MV-4-11 (cell line): ENCODE measurements at regions not wholly inside any gene's neighbourhood (a gene's known extent, or its start where the extent isn't known, plus 50 kb on each side); places are given as distances from the start of the nearest gene placed in this dataset.

ENCODE experiments used
- DNase-seq: peaks from one replicate; lab custom pipeline; 2025; lab: John Stamatoyannopoulos, UW

GRCh38 chr4:96787766-96788165, 947.9 kb downstream of the PDHA2 start:
- DNase-seq: no peak

DNA sequence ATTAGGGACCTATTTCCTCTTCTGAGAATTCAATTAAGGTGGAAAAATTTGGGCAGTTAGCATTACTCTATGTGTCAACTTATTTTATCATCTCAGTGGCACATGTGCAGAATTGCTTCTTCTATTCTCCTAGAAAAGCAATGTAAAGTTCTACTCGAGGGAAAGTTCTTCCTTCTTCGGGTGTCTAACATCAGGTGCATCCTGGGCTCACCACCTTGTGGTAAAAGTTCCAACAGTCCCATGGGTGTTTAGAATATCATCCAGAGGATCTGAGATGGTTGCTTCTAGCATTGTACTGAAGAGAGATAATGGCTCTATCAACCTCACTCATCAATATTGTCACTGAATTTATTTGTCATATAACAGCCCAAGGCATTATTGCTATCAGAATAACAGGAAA, 969.7 kb downstream of the PDHA2 start:
- no peak for DNase-seq

GRCh38 chr4:96827086-96827485, 987.2 kb downstream of the PDHA2 start:
- DNase-seq: no peak

GRCh38 chr4:96833831-96834230, 993.9 kb downstream of the PDHA2 start:
- no peak for DNase-seq

DNA sequence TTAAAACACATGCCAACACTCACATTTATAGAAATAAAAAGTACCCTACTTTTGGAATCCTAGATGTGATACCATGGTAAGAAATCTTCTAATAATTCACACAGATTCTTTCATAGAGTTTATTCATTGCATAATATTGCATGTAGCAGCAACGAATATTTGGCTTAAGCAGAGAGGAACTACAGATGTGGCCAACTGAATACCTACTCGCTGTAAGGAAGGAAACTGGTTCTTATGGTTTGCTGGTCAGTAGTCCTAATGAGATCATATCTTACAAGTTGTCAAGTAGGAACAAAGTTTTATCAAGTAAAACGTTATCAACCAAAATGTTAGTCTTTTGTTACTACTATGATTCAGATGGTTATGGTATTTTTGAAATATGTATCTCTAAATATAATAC, 996.1 kb downstream of the PDHA2 start:
- peak; percentile 6 for DNase-seq

- no peak for DNase-seq
Measured at GRCh38 chr4:96839441-96839840, 999.5 kb downstream of the PDHA2 start.

DNA sequence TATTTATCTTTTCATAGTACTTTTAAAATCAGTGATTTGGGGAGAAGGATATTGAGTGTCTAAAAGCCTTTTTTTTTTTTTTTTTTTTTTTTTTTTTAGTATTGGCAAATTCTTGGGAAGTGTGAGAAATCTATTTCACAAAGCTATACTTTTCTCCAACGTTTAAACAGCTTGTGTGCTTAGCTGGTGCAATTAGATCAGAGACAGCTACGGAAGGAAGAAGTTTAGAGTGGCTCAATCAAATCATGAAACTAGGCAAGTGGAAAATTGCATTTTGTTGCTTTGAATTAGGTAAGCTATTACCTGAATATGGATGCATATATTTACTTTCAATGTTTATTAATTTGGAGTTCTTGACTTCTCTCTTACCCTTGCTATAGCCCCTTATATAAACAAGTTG, 1001.9 kb downstream of the PDHA2 start:
- DNase-seq: no peak

GRCh38 chr4:96844858-96845490, 1005.1 kb downstream of the PDHA2 start:
- DNase-seq: no peak

DNA sequence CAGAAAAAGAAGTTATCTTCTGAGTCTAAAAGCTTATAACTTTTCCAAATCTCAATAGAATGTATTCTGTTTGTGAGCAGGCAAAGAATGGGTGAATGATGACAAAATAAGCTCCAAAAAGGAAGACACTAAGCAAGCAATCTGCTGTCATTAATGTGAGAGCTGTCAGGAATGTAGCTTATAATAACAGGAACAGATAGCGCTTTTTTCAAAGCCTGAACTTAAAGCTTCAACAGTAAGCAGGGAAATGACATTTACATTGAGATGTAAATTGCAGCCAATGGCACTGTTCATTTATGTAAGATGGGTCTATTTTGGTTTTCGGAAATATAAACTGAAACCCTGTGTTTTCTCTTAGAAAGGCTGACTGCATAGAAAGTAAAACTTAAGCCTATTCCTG, 1005.9 kb downstream of the PDHA2 start:
- no peak for DNase-seq

DNA sequence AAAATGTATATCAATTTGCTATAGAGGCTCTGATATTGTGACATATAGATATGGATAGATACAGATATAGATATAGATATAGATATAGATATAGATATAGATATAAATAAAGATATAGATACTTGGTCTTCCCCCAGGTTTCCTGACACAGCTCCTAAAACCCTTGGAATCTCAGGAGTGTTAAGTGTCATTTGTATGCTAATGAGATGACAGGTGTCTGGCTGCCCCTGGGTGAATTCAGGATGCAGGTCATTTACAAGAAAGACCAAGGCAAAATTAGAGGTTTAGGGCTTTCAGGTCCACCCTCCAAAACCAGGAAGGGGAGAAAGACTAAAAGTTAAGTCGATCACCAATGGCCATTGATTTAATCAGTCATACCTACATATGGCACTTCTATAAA, 1034.8 kb downstream of the PDHA2 start:
- DNase-seq: no peak

DNA sequence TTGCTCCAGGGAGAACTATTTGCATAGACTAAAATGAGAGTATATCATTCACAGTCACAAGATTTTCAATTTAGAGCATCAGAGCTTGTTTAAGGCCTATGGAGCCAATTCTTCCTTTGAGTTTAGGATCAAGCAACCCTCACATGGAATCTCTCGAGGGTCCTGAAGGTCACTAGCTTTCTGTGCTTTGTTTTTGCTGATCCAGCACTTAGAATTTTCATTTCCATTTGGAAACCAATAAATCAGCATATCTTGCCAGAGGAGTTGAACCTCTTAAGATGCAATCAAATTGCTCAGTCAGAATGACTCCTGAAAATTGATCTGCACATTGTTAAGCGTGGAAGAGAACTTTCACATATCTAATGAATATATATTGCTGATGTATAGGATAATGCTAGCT, 1039.6 kb downstream of the PDHA2 start:
- DNase-seq: no peak

- DNase-seq: no peak
Measured at GRCh38 chr4:96887857-96888256, 1048.0 kb downstream of the PDHA2 start.

DNA sequence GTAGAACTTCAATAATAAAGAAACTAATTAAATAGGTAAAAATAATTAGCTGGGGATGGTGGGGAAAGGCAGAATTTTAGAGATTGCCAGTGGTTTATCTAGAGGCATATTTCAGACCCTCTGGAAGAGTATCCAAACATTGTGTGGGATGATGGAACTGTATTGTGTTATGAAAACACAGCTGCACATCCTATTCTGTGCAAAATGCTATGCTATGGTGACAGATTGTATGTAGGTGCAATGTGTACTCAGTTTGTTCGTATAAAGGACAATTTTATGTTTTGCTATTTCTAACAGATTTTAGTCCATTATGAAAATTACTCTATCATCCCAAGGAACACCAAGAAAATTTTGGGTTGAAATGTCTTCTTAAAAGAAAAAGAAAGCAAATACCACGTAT, 1054.7 kb downstream of the PDHA2 start:
- DNase-seq: no peak

GRCh38 chr4:96895826-96896225, 1055.9 kb downstream of the PDHA2 start:
- DNase-seq: no peak

DNA sequence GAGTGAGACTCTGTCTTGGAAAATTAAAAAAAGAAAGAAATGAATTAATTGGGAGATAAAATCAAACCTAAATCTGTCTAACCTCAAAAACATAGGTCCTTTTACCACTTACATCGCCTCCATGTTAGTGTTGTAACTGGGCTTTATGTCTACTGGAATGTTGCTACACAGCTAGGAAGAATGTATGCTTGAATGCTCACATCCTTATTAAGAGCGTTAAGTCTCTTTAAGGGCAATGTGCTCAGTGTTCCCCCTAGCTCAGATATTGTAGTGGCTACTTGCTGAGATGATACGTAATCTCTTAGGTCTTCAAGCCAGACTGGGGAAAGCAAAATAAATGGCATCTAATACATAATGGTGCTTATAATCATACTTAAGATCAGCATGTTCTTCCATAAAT, 1072.8 kb downstream of the PDHA2 start:
- no peak for DNase-seq

DNA sequence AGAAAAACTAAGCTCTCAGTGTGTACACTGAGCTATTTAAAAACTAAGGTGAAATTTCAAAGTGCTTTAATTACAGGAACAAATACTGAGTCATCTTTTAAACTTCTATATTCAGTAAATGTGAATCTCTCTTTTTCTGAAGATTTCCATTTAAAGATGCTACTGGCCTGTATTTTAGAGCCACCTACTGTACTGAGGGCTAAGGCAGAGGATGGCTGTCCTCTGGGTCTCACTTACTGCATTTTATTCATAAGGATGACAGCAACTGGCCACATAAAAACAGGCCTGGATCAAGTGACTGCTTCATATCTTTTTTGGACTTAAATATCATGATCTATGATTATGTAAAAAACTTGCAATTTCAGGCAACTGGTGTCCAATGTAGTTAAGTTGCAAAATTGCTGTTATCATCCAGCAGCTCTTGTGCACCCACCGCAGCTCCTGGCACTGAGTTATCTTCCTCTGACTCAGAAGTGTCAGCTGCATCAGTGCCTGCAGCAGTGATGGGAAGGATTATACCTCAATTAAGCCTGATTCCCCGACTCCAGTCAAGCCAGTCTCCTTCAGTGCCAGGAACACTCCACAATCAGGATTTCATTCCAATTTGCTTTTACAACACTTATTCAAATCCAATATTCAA, 1073.7 kb downstream of the PDHA2 start:
- DNase-seq: no peak

GRCh38 chr4:96916711-96917110, 1076.8 kb downstream of the PDHA2 start:
- DNase-seq: no peak

GRCh38 chr4:96936886-96937285, 1097.0 kb downstream of the PDHA2 start:
- DNase-seq: no peak

GRCh38 chr4:96946552-96946951, 1106.7 kb downstream of the PDHA2 start:
- no peak for DNase-seq

- no peak for DNase-seq
Measured at GRCh38 chr4:96952610-96953009, 1112.7 kb downstream of the PDHA2 start.

GRCh38 chr4:96955226-96955625, 1115.3 kb downstream of the PDHA2 start:
- DNase-seq: no peak

DNA sequence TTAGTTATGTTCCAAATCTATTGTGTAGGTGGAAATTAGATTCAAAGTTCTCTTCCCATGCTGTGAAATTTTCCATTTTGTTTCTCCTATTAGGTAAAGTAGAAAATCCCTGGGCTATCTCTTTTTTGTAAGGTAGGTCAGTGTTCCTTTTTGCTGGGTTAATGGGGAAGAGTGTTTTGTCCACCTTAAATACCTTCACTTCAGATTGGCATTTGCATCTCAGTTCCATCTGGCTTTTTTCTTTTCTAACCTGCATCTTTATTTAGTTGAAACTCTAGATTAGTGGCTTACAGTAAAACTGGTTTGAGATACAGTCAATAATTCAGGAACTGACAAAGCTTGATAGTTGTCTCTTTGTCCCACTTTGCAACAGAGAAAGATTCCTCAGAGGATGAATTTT, 1115.8 kb downstream of the PDHA2 start:
- DNase-seq: no peak

DNA sequence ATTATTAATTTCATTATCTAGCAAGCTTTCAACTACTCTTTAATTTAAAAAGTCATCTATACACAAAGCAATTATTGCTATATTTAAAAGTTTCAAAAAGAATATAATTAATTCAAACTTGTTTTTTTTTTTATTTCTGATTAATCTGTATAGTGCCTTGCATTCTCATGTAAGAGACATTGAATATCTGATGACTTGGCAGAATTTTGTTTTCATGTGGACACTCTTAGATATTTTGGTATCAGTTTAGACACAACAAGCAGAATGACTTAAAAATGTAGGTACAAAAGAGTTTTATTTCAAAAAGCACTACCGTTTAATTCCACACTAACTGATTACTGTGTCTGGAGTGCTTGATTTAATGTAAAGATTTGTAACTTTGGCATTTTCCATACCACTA, 1129.6 kb downstream of the PDHA2 start:
- DNase-seq: no peak

DNA sequence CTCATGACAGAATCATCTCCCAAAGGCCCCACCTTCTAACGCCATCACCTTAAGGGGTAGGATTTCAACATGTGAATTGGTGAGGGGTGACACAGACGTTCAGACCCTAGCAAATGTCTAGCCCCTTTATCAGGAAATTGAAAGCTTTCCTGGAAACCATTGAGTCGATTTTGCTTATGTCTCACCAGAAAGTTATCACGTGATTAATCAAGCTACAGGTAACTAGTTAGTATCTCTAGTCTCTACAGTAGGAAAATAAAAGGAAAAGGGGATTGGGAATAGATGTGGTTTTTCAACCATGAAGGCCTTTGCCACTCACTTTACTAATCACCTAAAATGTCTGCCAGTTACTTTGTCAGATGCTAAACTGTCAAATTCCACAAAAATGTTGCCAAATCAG, 1133.0 kb downstream of the PDHA2 start:
- no peak for DNase-seq
